Tibial nerve (tissue), 4 donors: ENCODE measurements at regions not wholly inside any gene's neighbourhood (a gene's known extent, or its start where the extent isn't known, plus 50 kb on each side); places are given as distances from the start of the nearest gene placed in this dataset.

ENCODE experiments used
- CTCF ChIP-seq, 5 experiments: fragments of 200-600 bp in 3 of 5; fragments of 450-650 bp in 2 of 5; sonication (generic) in 3 of 5; IDR thresholded peaks; one replicate each; pipeline ENCODE4 v1.5.1; 2016 to 2019; ENCODE audit warnings: antibody characterized with exemption in 5 of 5, mild to moderate bottlenecking in 3 of 5, moderate library complexity in 2 of 5
- EP300 ChIP-seq, 2 donors: sonication (generic); formaldehyde crosslinking; IDR thresholded peaks; one replicate each; pipeline ENCODE4 v1.6.1; 2017; ENCODE audit warnings: antibody characterized with exemption in 2 of 2, mild to moderate bottlenecking in 1 of 2
- POLR2A ChIP-seq, 2 donors: fragments of 450-650 bp; IDR thresholded peaks; one replicate each; pipeline ENCODE4 v1.6.1; 2017; ENCODE audit warnings: antibody characterized with exemption in 2 of 2, mild to moderate bottlenecking in 2 of 2, moderate library complexity in 2 of 2

DNA sequence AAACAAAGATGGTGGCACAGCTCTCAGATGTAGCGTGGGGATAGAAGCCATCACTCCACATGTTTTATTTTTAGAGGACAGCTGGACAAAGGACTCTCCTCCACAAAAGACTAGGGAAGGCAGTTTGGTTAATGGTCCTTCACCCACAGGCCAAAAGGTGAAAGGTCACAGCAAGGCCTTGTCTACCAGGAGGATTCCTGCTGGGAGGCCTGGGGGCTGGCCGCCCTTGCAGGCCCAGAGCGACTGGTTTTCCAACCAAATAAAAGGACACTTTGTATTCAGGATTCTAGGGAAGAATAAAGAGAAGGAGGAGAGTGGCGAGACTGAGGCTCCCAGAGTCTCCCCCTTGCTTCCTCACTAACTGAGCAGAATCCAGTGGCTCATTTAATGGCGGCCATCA lies 94.3 kb downstream of the AXIN2 start:
- TF ChIP-seq POLR2A (IDR thresholded peaks at IDR 0.05) (no peak), CTCF (IDR thresholded peaks at IDR 0.05) (no peak), EP300 (IDR thresholded peaks at IDR 0.05) (no peak)
